Erythroblast (primary cell): ENCODE measurements at regions not wholly inside any gene's neighbourhood (a gene's known extent, or its start where the extent isn't known, plus 50 kb on each side); places are given as distances from the start of the nearest gene placed in this dataset.

Experiments
- GATA1 ChIP-seq: IDR thresholded peaks from 2 replicates; pipeline ENCODE4 v1.6.1; 2011; ENCODE audit warnings: low read depth, mild to moderate bottlenecking, control low read depth, low read length, moderate library complexity
- POLR2A ChIP-seq: IDR thresholded peaks from 2 replicates; pipeline ENCODE4 v1.6.1; 2011; ENCODE audit warnings: mild to moderate bottlenecking, low read length

GRCh38 chr11:69896250-69896649, 77.0 kb upstream of the FGF3 start:
- no peak for TF ChIP-seq POLR2A
- no peak for TF ChIP-seq GATA1
